Breast epithelium (tissue), 4 donors: ENCODE measurements at regions not wholly inside any gene's neighbourhood (a gene's known extent, or its start where the extent isn't known, plus 50 kb on each side); places are given as distances from the start of the nearest gene placed in this dataset.
A peak's percentile ranks its signal among the peaks of the same experiment; 100 is the strongest.

Experiments
- DNase-seq, 2 donors: peaks; one replicate each; pipeline ENCODE4 v3.0.0-alpha.2; 2019; ENCODE audit warnings: low spot score in 2 of 2
- H3K27ac ChIP-seq, 2 donors: fragments of 200-600 bp; sonication (generic) in 1 of 2; one replicate each; pipeline ENCODE4 v1.5.1; 2016 to 2019; ENCODE audit warnings: mild to moderate bottlenecking in 1 of 2
- H3K27me3 ChIP-seq, 2 donors: fragments of 200-600 bp; sonication (generic) in 1 of 2; one replicate each; pipeline versions ENCODE4 v1.5.1 to v1.6.0; 2017 to 2019; ENCODE audit warnings: control low read depth in 1 of 2, mild to moderate bottlenecking in 1 of 2
- H3K36me3 ChIP-seq: fragments of 200-600 bp; one replicate; pipeline ENCODE4 v1.5.1; 2019
- H3K4me1 ChIP-seq, 2 donors: fragments of 200-600 bp; sonication (generic); one replicate each; pipeline ENCODE4 v1.5.1; 2016 to 2019; ENCODE audit warnings: control low read depth in 1 of 2
- H3K4me3 ChIP-seq, 3 donors: fragments of 200-600 bp; sonication (generic); 1 replicate in 2 of 3; 2 replicates in 1 of 3; pipeline ENCODE4 v1.5.1; 2016 to 2019; ENCODE audit warnings: mild to moderate bottlenecking in 3 of 3, moderate library complexity in 2 of 3
- H3K9me3 ChIP-seq, 2 donors: fragments of 200-600 bp; sonication (generic) in 1 of 2; one replicate each; pipeline ENCODE4 v1.5.1; 2016 to 2019; ENCODE audit warnings: control low read depth in 1 of 2
- CTCF ChIP-seq, 3 donors: fragments of 450-650 bp; IDR thresholded peaks; one replicate each; pipeline ENCODE4 v1.5.1; 2016 to 2017; ENCODE audit warnings: antibody characterized with exemption in 3 of 3, mild to moderate bottlenecking in 3 of 3, moderate library complexity in 3 of 3
- POLR2A ChIP-seq: fragments of 450-650 bp; IDR thresholded peaks from one replicate; pipeline ENCODE4 v1.6.1; 2016; ENCODE audit warnings: antibody characterized with exemption, mild to moderate bottlenecking, moderate library complexity
- POLR2AphosphoS5 ChIP-seq, 3 donors: sonication (generic); formaldehyde crosslinking; IDR thresholded peaks; one replicate each; pipeline ENCODE4 v1.6.1; 2017; ENCODE audit warnings: antibody characterized with exemption in 3 of 3
- intact Hi-C: fragments of 100-400 bp; cut with DNase I; formaldehyde crosslinking; loops from one replicate; pipeline ENCODE4 v1.15.1; 2023; ENCODE audit warnings: low total_unique reads

- intact Hi-C loops: loop anchor here (5.0 kb wide), 1 partner anchor 184 kb away; no protein-coding TSS in a partner anchor
- no peak for DNase-seq
- H3K9me3 ChIP-seq: no peaks in the 10 kb centered on the region
- H3K27ac ChIP-seq: peak overlapping the region in 1 of 2 donors; percentile 41
- H3K4me3 ChIP-seq: peak overlapping the region in 1 of 3 donors; percentile 10
- no peaks in the 10 kb centered on the region for H3K4me1 ChIP-seq
- H3K36me3 ChIP-seq: no peaks in the 10 kb centered on the region
- no peak for TF ChIP-seq POLR2AphosphoS5 (IDR thresholded peaks at IDR 0.05)
- no peak for TF ChIP-seq CTCF (IDR thresholded peaks at IDR 0.05)
- TF ChIP-seq POLR2A: no peak
- no peaks in the 10 kb centered on the region for H3K27me3 ChIP-seq
These were observed 100.4 kb upstream of the RND3 start for GRCh38 chr2:150587547-150588505.

- no peaks in the 10 kb centered on the region for H3K27me3 ChIP-seq
- no peak overlapping the region for H3K27ac ChIP-seq
- intact Hi-C loops: loop anchor here (5.0 kb wide), 1 partner anchor 185 kb away; no protein-coding TSS in a partner anchor
- H3K4me3 ChIP-seq: no peak overlapping the region
- DNase-seq: no peak
- no peaks in the 10 kb centered on the region for H3K9me3 ChIP-seq
- H3K36me3 ChIP-seq: no peaks in the 10 kb centered on the region
- TF ChIP-seq POLR2A (no peak), POLR2AphosphoS5 (IDR thresholded peaks at IDR 0.05) (no peak), CTCF (IDR thresholded peaks at IDR 0.05) (no peak)
- H3K4me1 ChIP-seq: no peaks in the 10 kb centered on the region
These were observed 99.4 kb upstream of the RND3 start for GRCh38 chr2:150586858-150587257.

GRCh38 chr2:150585221-150585971 lies 97.9 kb upstream of the RND3 start:
- no peak overlapping the region for H3K4me3 ChIP-seq
- no peak for TF ChIP-seq CTCF (IDR thresholded peaks at IDR 0.05)
- intact Hi-C loops: loop anchor here (5.0 kb wide), 1 partner anchor 187 kb away; no protein-coding TSS in a partner anchor
- H3K4me1 ChIP-seq: no peaks in the 10 kb centered on the region
- H3K27me3 ChIP-seq: no peaks in the 10 kb centered on the region
- no peaks in the 10 kb centered on the region for H3K36me3 ChIP-seq
- no peak overlapping the region for H3K27ac ChIP-seq
- DNase-seq: no peak
- H3K9me3 ChIP-seq: no peaks in the 10 kb centered on the region

- no peak for DNase-seq
- no peaks in the 10 kb centered on the region for H3K4me1 ChIP-seq
- H3K9me3 ChIP-seq: peaks cover 5 to 6% of the 10 kb centered on the region in 2 donors
- no peaks in the 10 kb centered on the region for H3K36me3 ChIP-seq
- intact Hi-C loops: no loop called here
- no peak overlapping the region for H3K4me3 ChIP-seq
- TF ChIP-seq POLR2AphosphoS5 (IDR thresholded peaks at IDR 0.05) (no peak), POLR2A (no peak), CTCF (IDR thresholded peaks at IDR 0.05) (no peak)
- H3K27ac ChIP-seq: no peak overlapping the region
- no peaks in the 10 kb centered on the region for H3K27me3 ChIP-seq
These were observed 96.6 kb upstream of the RND3 start for GRCh38 chr2:150584081-150584480.
